A549 (cell line): ENCODE measurements at regions not wholly inside any gene's neighbourhood (a gene's known extent, or its start where the extent isn't known, plus 50 kb on each side); places are given as distances from the start of the nearest gene placed in this dataset.

ENCODE experiments used
- BHLHE40 ChIP-seq: IDR thresholded peaks from 2 replicates; pipeline ENCODE4 v1.6.1; 2012; ENCODE audit warnings: low read depth, low read length, inconsistent platforms
- CHD2 ChIP-seq: fragments of 150-350 bp; IDR thresholded peaks from 2 replicates; pipeline ENCODE4 v1.6.1; 2014; ENCODE audit warnings: low read length; ENCODE audit not compliant: partially characterized antibody
- CTCF ChIP-seq: fragments of >200 bp; sonication (Bioruptor Twin); formaldehyde crosslinking; IDR thresholded peaks from 3 replicates; pipeline ENCODE4 v1.5.1; 2016
- E2F6 ChIP-seq: IDR thresholded peaks from 2 replicates; pipeline ENCODE4 v1.6.1; 2012; ENCODE audit warnings: low read depth, borderline replicate concordance
- EP300 ChIP-seq, 2 experiments: fragments of >200 bp; sonication (Bioruptor Twin); formaldehyde crosslinking; IDR thresholded peaks; 2 replicates in 1 of 2; 3 replicates in 1 of 2; pipeline ENCODE4 v1.6.1; 2016 to 2017
- ESRRA ChIP-seq: fragments of 150-350 bp; IDR thresholded peaks from 2 replicates; pipeline ENCODE4 v1.6.1; 2014; ENCODE audit warnings: mild to moderate bottlenecking, low read length, borderline replicate concordance
- POLR2A ChIP-seq: IDR thresholded peaks from 2 replicates; pipeline ENCODE4 v1.6.1; 2012; ENCODE audit warnings: mild to moderate bottlenecking, low read length
- RFX5 ChIP-seq: fragments of 450-650 bp; IDR thresholded peaks from 2 replicates; pipeline ENCODE4 v1.7.1; 2014; ENCODE audit warnings: antibody characterized with exemption, mild to moderate bottlenecking, moderate library complexity
- SREBF2 ChIP-seq: fragments of 450-650 bp; IDR thresholded peaks from 2 replicates; pipeline ENCODE4 v1.6.1; 2014; ENCODE audit warnings: mild to moderate bottlenecking, moderate library complexity
- ZSCAN20 ChIP-seq: fragments of 250-450 bp; sonication (Bioruptor Pico); IDR thresholded peaks from 2 replicates; pipeline ENCODE4 v1.8.0; 2022; ENCODE audit warnings: mild to moderate bottlenecking, moderate library complexity
- TF ChIP-seq, protein P1 (sequence below): fragments of 250-450 bp; sonication (Bioruptor Pico); IDR thresholded peaks from 2 replicates; pipeline ENCODE4 v1.5.0; 2021; ENCODE audit warnings: mild to moderate bottlenecking, moderate library complexity, borderline replicate concordance
- TF ChIP-seq, protein P2 (sequence below): fragments of 450-650 bp; IDR thresholded peaks from 2 replicates; pipeline ENCODE4 v1.6.1; 2014; ENCODE audit warnings: antibody characterized with exemption

GRCh38 chrX:138856881-138857604, 145.5 kb upstream of the FGF13 start:
- TF ChIP-seq RFX5 (no peak), POLR2A (no peak), CTCF (no peak), SREBF2 (no peak), E2F6 (no peak), CHD2 (no peak), EP300 (IDR thresholded peaks at IDR 0.05) (no peak), BHLHE40 (no peak), ZSCAN20 (CRISPR knock-in tag) (no peak), ESRRA (no peak)
- TF ChIP-seq, protein P1, sequence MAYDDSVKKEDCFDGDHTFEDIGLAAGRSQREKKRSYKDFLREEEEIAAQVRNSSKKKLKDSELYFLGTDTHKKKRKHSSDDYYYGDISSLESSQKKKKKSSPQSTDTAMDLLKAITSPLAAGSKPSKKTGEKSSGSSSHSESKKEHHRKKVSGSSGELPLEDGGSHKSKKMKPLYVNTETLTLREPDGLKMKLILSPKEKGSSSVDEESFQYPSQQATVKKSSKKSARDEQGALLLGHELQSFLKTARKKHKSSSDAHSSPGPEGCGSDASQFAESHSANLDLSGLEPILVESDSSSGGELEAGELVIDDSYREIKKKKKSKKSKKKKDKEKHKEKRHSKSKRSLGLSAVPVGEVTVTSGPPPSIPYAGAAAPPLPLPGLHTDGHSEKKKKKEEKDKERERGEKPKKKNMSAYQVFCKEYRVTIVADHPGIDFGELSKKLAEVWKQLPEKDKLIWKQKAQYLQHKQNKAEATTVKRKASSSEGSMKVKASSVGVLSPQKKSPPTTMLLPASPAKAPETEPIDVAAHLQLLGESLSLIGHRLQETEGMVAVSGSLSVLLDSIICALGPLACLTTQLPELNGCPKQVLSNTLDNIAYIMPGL: no peak
- TF ChIP-seq, protein P2, sequence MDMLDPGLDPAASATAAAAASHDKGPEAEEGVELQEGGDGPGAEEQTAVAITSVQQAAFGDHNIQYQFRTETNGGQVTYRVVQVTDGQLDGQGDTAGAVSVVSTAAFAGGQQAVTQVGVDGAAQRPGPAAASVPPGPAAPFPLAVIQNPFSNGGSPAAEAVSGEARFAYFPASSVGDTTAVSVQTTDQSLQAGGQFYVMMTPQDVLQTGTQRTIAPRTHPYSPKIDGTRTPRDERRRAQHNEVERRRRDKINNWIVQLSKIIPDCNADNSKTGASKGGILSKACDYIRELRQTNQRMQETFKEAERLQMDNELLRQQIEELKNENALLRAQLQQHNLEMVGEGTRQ: no peak
